GM12878 (cell line): ENCODE measurements at regions not wholly inside any gene's neighbourhood (a gene's known extent, or its start where the extent isn't known, plus 50 kb on each side); places are given as distances from the start of the nearest gene placed in this dataset.

Experiments used
- ATAC-seq: fragments of 200-7000 bp; cut with Tn5 transposase; 3 replicates; pipeline ENCODE4 v1.9.1; 2020; ENCODE audit warnings: mild to moderate bottlenecking, moderate library complexity
- BruUV-seq: library from RNA; stranded (reverse); fragments of 400-500 nt; replicated peaks from 2 replicates; lab custom pipeline; 2021; lab: Mats Ljungman, UMichigan
- CTCF ChIA-PET: fragments of 300-600 bp; sonication (Branson Sonifier 250); formaldehyde crosslinking; extraction: SDS; loops from one replicate; lab custom pipeline; 2021; ENCODE audit warnings: inconsistent platforms; lab: Yijun Ruan, JAX
- POLR2A ChIA-PET: fragments of 350-600 bp; formaldehyde crosslinking; extraction: SDS; loops from one replicate; lab custom pipeline; 2021; ENCODE audit warnings: inconsistent platforms; lab: Charles Lee
- RAD21 ChIA-PET: fragments of 300-600 bp; sonication (Branson Sonifier 250); formaldehyde crosslinking; loops from one replicate; lab custom pipeline; 2023; ENCODE audit warnings: antibody characterized with exemption; ENCODE audit not compliant: unreplicated experiment; lab: Charles Lee
- SMC1A ChIA-PET: fragments of 300-600 bp; sonication (Branson Sonifier 250); formaldehyde crosslinking; loops from one replicate; lab custom pipeline; 2023; ENCODE audit not compliant: unreplicated experiment, uncharacterized antibody; lab: Charles Lee
- DNase-seq: peaks from one replicate; pipeline ENCODE4 v3.0.0-alpha.2; 2011; ENCODE audit warnings: low read depth, low spot score
- FAIRE-seq: peaks from 3 replicates; lab custom pipeline; 2011; peaks lifted over from hg19 to GRCh38; lab: Jason Lieb, UNC
- H2AFZ ChIP-seq: 2 replicates; pipeline ENCODE4 v1.6.0; 2011; ENCODE audit warnings: low read depth, low read length, control low read depth; ENCODE audit not compliant: control insufficient read depth
- H3K27ac ChIP-seq: 2 replicates; pipeline ENCODE4 v1.5.1; 2011; ENCODE audit warnings: control low read depth; ENCODE audit not compliant: control insufficient read depth, insufficient read depth
- H3K27me3 ChIP-seq, 2 experiments: replicated peaks in 1 of 2; 2 replicates each; pipeline versions ENCODE4 v1.6.0 to v1.6.1; 2011; ENCODE audit warnings: low read length in 1 of 2; ENCODE audit not compliant: control insufficient read depth in 2 of 2, insufficient read depth in 2 of 2
- H3K36me3 ChIP-seq, 2 experiments: 2 replicates each; pipeline ENCODE4 v1.5.1; 2011; ENCODE audit warnings: low read length in 1 of 2; ENCODE audit not compliant: control insufficient read depth in 2 of 2, insufficient read depth in 2 of 2
- H3K4me1 ChIP-seq: 2 replicates; pipeline ENCODE4 v1.6.1; 2011; ENCODE audit warnings: mild to moderate bottlenecking, low read length, moderate library complexity, mixed read lengths; ENCODE audit not compliant: control insufficient read depth, insufficient read depth
- H3K4me2 ChIP-seq: 2 replicates; pipeline ENCODE4 v1.6.0; 2011; ENCODE audit warnings: control low read depth; ENCODE audit not compliant: control insufficient read depth, insufficient read depth
- H3K4me3 ChIP-seq: fragments of 200-600 bp; sonication (generic); 2 replicates; pipeline ENCODE4 v1.5.1; 2016
- H3K79me2 ChIP-seq: 2 replicates; pipeline ENCODE4 v1.6.0; 2011; ENCODE audit warnings: low read length; ENCODE audit not compliant: control insufficient read depth, insufficient read depth
- H3K9ac ChIP-seq: 2 replicates; pipeline ENCODE4 v1.8.0; 2011; ENCODE audit warnings: low read length, control low read depth, mixed read lengths; ENCODE audit not compliant: control insufficient read depth, insufficient read depth
- H3K9me3 ChIP-seq: replicated peaks from 3 replicates; pipeline ENCODE4 v1.5.1; 2011; ENCODE audit warnings: mild to moderate bottlenecking, low read length; ENCODE audit not compliant: control insufficient read depth, insufficient read depth
- H4K20me1 ChIP-seq: 2 replicates; pipeline ENCODE4 v1.6.0; 2011; ENCODE audit not compliant: control insufficient read depth, insufficient read depth
- FOS ChIP-seq: IDR thresholded peaks from 3 replicates; pipeline ENCODE4 v1.6.1; 2011; ENCODE audit warnings: borderline replicate concordance; ENCODE audit not compliant: insufficient read length; ENCODE audit errors: extremely low read depth
- NR2C2 ChIP-seq: IDR thresholded peaks from 2 replicates; pipeline ENCODE4 v1.6.1; 2011; ENCODE audit warnings: borderline replicate concordance, low read depth; ENCODE audit not compliant: control insufficient read depth, insufficient read length
- PAX5 ChIP-seq: IDR thresholded peaks from 2 replicates; pipeline ENCODE4 v1.6.1; 2011; ENCODE audit warnings: low read depth, low read length, borderline replicate concordance
- POLR2A ChIP-seq: IDR thresholded peaks from 2 replicates; pipeline ENCODE4 v1.6.1; 2011; ENCODE audit warnings: low read depth, mild to moderate bottlenecking, low read length
- SMC3 ChIP-seq: IDR thresholded peaks from 2 replicates; pipeline ENCODE4 v1.6.1; 2011; ENCODE audit warnings: low read length, improper control_type of control experiment, borderline replicate concordance
- SUPT20H ChIP-seq: IDR thresholded peaks from 2 replicates; pipeline ENCODE4 v1.6.1; 2011; ENCODE audit warnings: low read depth, mild to moderate bottlenecking, low read length, moderate library complexity, borderline replicate concordance; ENCODE audit not compliant: control insufficient read depth
- ZNF592 ChIP-seq: fragments of 450-650 bp; IDR thresholded peaks from 2 replicates; pipeline ENCODE4 v1.6.1; 2017; ENCODE audit warnings: mild to moderate bottlenecking, moderate library complexity
- WGBS: methylation state at CpG from one replicate; pipeline ENCODE4 v1.1.6; 2016; ENCODE audit warnings: low lambda C conversion rate; ENCODE audit not compliant: insufficient replicate concordance, insufficient coverage; ENCODE audit errors: missing lambda C conversion rate; 5-methylcytosine and 5-hydroxymethylcytosine counted together
- in situ Hi-C: fragments of 300-500 bp; cut with MboI; formaldehyde crosslinking; loops from 9 replicates; pipeline ENCODE4 v1.14.3; 2018; ENCODE audit warnings: mixed read lengths
- intact Hi-C: fragments of 100-400 bp; cut with micrococcal nuclease; formaldehyde crosslinking; loops from one replicate; pipeline ENCODE4 v1.14.2; 2022; ENCODE audit not compliant: unreplicated experiment
- TF ChIP-seq, protein P1 (sequence below): fragments of 450-650 bp; IDR thresholded peaks from 2 replicates; pipeline ENCODE4 v1.6.1; 2017; ENCODE audit warnings: low read depth, mild to moderate bottlenecking, moderate library complexity
- TF ChIP-seq, protein P2 (sequence below), 3 experiments: IDR thresholded peaks in 2 of 3; conservative IDR thresholded peaks in 1 of 3; 2 replicates each; pipeline ENCODE4 v1.5.1; 2011; ENCODE audit warnings: low read depth in 3 of 3, low read length in 3 of 3, mild to moderate bottlenecking in 3 of 3, control low read depth in 2 of 3, moderate library complexity in 2 of 3, inconsistent platforms in 1 of 3, mixed read lengths in 1 of 3; ENCODE audit not compliant: control insufficient read depth in 2 of 3, insufficient read depth in 1 of 3; ENCODE audit errors: extremely low read depth in 1 of 3
- TF ChIP-seq, protein P3 (sequence below): fragments of 450-650 bp; formaldehyde crosslinking; IDR thresholded peaks from 2 replicates; pipeline ENCODE4 v1.4.0; 2020; ENCODE audit warnings: mild to moderate bottlenecking, moderate library complexity

- Histone ChIP-seq H3K36me3 (no peaks in the 10 kb centered on the region), H3K9ac (no peak overlapping the region), H3K9me3 (no peaks in the 10 kb centered on the region), H3K4me1 (no peaks in the 10 kb centered on the region), H4K20me1 (no peaks in the 10 kb centered on the region), H2AFZ (no peak overlapping the region), H3K4me3 (no peak overlapping the region), H3K27ac (no peak overlapping the region), H3K27me3 (no peaks in the 10 kb centered on the region), H3K79me2 (no peaks in the 10 kb centered on the region), H3K4me2 (no peak overlapping the region)
- no peak for ATAC-seq
- SMC1A ChIA-PET, result no interaction called here
- RAD21 ChIA-PET, result interaction anchor here (0.9 kb wide), 1 partner anchor 17 kb away, joined by 3 read pairs; no protein-coding TSS in a partner anchor
- in situ Hi-C loops (no loop called here), intact Hi-C loops (no loop called here)
- 37% methylated on average over 5 of the region's 5 CpGs for WGBS
- CTCF ChIA-PET, result no interaction called here
- TF ChIP-seq, protein P1, sequence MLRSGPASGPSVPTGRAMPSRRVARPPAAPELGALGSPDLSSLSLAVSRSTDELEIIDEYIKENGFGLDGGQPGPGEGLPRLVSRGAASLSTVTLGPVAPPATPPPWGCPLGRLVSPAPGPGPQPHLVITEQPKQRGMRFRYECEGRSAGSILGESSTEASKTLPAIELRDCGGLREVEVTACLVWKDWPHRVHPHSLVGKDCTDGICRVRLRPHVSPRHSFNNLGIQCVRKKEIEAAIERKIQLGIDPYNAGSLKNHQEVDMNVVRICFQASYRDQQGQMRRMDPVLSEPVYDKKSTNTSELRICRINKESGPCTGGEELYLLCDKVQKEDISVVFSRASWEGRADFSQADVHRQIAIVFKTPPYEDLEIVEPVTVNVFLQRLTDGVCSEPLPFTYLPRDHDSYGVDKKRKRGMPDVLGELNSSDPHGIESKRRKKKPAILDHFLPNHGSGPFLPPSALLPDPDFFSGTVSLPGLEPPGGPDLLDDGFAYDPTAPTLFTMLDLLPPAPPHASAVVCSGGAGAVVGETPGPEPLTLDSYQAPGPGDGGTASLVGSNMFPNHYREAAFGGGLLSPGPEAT, result no peak
- TF ChIP-seq FOS (no peak), NR2C2 (no peak), SUPT20H (no peak), ZNF592 (no peak), PAX5 (no peak), SMC3 (no peak), POLR2A (no peak)
- TF ChIP-seq, protein P2, sequence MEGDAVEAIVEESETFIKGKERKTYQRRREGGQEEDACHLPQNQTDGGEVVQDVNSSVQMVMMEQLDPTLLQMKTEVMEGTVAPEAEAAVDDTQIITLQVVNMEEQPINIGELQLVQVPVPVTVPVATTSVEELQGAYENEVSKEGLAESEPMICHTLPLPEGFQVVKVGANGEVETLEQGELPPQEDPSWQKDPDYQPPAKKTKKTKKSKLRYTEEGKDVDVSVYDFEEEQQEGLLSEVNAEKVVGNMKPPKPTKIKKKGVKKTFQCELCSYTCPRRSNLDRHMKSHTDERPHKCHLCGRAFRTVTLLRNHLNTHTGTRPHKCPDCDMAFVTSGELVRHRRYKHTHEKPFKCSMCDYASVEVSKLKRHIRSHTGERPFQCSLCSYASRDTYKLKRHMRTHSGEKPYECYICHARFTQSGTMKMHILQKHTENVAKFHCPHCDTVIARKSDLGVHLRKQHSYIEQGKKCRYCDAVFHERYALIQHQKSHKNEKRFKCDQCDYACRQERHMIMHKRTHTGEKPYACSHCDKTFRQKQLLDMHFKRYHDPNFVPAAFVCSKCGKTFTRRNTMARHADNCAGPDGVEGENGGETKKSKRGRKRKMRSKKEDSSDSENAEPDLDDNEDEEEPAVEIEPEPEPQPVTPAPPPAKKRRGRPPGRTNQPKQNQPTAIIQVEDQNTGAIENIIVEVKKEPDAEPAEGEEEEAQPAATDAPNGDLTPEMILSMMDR (IDR thresholded peaks at IDR 0.05 in 2 of 3, conservative IDR thresholded peaks at IDR 0.05 in 1 of 3; ENCODE audit: control insufficient read depth in 2 of 3, extremely low read depth in 1 of 3, insufficient read depth in 1 of 3, low read depth in 3 of 3, low read length in 3 of 3), result no peak
- TF ChIP-seq, protein P3, sequence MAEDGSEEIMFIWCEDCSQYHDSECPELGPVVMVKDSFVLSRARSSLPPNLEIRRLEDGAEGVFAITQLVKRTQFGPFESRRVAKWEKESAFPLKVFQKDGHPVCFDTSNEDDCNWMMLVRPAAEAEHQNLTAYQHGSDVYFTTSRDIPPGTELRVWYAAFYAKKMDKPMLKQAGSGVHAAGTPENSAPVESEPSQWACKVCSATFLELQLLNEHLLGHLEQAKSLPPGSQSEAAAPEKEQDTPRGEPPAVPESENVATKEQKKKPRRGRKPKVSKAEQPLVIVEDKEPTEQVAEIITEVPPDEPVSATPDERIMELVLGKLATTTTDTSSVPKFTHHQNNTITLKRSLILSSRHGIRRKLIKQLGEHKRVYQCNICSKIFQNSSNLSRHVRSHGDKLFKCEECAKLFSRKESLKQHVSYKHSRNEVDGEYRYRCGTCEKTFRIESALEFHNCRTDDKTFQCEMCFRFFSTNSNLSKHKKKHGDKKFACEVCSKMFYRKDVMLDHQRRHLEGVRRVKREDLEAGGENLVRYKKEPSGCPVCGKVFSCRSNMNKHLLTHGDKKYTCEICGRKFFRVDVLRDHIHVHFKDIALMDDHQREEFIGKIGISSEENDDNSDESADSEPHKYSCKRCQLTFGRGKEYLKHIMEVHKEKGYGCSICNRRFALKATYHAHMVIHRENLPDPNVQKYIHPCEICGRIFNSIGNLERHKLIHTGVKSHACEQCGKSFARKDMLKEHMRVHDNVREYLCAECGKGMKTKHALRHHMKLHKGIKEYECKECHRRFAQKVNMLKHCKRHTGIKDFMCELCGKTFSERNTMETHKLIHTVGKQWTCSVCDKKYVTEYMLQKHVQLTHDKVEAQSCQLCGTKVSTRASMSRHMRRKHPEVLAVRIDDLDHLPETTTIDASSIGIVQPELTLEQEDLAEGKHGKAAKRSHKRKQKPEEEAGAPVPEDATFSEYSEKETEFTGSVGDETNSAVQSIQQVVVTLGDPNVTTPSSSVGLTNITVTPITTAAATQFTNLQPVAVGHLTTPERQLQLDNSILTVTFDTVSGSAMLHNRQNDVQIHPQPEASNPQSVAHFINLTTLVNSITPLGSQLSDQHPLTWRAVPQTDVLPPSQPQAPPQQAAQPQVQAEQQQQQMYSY (CRISPR knock-in tag), result no peak
- no peak for FAIRE-seq
- no peak for DNase-seq
- POLR2A ChIA-PET, result no interaction called here
- no TSS peak for BruUV-seq
Measured at GRCh38 chr11:41997844-41998401, 538.5 kb upstream of the LRRC4C start.
